Panc1 (cell line): ENCODE measurements at regions not wholly inside any gene's neighbourhood (a gene's known extent, or its start where the extent isn't known, plus 50 kb on each side); places are given as distances from the start of the nearest gene placed in this dataset.

ENCODE experiments used
- POLR2AphosphoS5 ChIP-seq: IDR thresholded peaks from 2 replicates; pipeline ENCODE4 v1.6.1; 2012; ENCODE audit warnings: mild to moderate bottlenecking, low read depth, low read length, moderate library complexity
- SIN3A ChIP-seq: IDR thresholded peaks from 2 replicates; pipeline ENCODE4 v1.6.1; 2012; ENCODE audit warnings: low read depth, mild to moderate bottlenecking, low read length, moderate library complexity, borderline replicate concordance; ENCODE audit not compliant: insufficient read depth
- TCF7L2 ChIP-seq: IDR thresholded peaks from 2 replicates; pipeline ENCODE4 v1.6.1; 2011; ENCODE audit warnings: mild to moderate bottlenecking, low read depth, low read length, inconsistent platforms
- TF ChIP-seq, protein P1 (sequence below): fragments of 450-650 bp; IDR thresholded peaks from 2 replicates; pipeline ENCODE4 v1.5.1; 2017; ENCODE audit warnings: mild to moderate bottlenecking
- TF ChIP-seq, protein P2 (sequence below), 2 experiments: IDR thresholded peaks; 2 replicates each; pipeline ENCODE4 v1.6.1; 2011 to 2012; ENCODE audit warnings: low read depth in 2 of 2, control low read depth in 1 of 2, low read length in 1 of 2, mild to moderate bottlenecking in 1 of 2, moderate library complexity in 1 of 2; ENCODE audit not compliant: insufficient read depth in 1 of 2

DNA sequence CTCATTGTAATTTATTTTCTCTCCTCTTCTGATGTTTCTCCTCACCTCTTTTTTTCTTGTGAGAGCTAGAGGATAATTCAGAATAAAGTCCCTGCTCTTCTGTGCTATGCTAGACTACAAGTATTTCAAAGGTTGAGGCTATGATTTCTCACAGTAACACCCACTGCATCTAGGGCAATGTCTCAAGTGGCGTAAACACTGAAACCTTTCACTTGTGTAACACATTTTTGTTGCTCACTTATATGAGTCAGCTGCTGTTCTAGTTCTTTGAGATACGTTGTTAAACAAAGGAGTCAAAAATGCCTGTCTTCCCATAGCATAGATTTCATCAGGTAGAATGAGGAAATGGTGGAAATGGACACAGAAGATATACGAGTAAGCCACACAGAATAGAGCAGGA is 305.1 kb upstream of the PITRM1 start:
- TF ChIP-seq, protein P1, sequence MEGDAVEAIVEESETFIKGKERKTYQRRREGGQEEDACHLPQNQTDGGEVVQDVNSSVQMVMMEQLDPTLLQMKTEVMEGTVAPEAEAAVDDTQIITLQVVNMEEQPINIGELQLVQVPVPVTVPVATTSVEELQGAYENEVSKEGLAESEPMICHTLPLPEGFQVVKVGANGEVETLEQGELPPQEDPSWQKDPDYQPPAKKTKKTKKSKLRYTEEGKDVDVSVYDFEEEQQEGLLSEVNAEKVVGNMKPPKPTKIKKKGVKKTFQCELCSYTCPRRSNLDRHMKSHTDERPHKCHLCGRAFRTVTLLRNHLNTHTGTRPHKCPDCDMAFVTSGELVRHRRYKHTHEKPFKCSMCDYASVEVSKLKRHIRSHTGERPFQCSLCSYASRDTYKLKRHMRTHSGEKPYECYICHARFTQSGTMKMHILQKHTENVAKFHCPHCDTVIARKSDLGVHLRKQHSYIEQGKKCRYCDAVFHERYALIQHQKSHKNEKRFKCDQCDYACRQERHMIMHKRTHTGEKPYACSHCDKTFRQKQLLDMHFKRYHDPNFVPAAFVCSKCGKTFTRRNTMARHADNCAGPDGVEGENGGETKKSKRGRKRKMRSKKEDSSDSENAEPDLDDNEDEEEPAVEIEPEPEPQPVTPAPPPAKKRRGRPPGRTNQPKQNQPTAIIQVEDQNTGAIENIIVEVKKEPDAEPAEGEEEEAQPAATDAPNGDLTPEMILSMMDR, result no peak
- no peak for TF ChIP-seq POLR2AphosphoS5
- TF ChIP-seq SIN3A, result no peak
- TF ChIP-seq, protein P2, sequence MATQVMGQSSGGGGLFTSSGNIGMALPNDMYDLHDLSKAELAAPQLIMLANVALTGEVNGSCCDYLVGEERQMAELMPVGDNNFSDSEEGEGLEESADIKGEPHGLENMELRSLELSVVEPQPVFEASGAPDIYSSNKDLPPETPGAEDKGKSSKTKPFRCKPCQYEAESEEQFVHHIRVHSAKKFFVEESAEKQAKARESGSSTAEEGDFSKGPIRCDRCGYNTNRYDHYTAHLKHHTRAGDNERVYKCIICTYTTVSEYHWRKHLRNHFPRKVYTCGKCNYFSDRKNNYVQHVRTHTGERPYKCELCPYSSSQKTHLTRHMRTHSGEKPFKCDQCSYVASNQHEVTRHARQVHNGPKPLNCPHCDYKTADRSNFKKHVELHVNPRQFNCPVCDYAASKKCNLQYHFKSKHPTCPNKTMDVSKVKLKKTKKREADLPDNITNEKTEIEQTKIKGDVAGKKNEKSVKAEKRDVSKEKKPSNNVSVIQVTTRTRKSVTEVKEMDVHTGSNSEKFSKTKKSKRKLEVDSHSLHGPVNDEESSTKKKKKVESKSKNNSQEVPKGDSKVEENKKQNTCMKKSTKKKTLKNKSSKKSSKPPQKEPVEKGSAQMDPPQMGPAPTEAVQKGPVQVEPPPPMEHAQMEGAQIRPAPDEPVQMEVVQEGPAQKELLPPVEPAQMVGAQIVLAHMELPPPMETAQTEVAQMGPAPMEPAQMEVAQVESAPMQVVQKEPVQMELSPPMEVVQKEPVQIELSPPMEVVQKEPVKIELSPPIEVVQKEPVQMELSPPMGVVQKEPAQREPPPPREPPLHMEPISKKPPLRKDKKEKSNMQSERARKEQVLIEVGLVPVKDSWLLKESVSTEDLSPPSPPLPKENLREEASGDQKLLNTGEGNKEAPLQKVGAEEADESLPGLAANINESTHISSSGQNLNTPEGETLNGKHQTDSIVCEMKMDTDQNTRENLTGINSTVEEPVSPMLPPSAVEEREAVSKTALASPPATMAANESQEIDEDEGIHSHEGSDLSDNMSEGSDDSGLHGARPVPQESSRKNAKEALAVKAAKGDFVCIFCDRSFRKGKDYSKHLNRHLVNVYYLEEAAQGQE (IDR thresholded peaks at IDR 0.05; ENCODE audit: insufficient read depth in 1 of 2, low read depth in 2 of 2, low read length in 1 of 2), result no peak
- no peak for TF ChIP-seq TCF7L2
